Suppressor macrophage (primary cell): ENCODE measurements at regions not wholly inside any gene's neighbourhood (a gene's known extent, or its start where the extent isn't known, plus 50 kb on each side); places are given as distances from the start of the nearest gene placed in this dataset.
A peak's percentile ranks its signal among the peaks of the same experiment; 100 is the strongest.
"Not testable (repeated sequence)": the region's sequence is repeated elsewhere in the genome, so short reads cannot be mapped to it uniquely, and the experiment has no call there.

ENCODE experiments used
- DNase-seq, 4 experiments: peaks; one replicate each; pipeline ENCODE4 v3.0.0-alpha.2; 2020 to 2022

GRCh38 chr4:3631544-3632266, 99.5 kb upstream of the LRPAP1 start:
- peak; percentile 27 to 56 (median 35) for DNase-seq

- peak in 1 of 4 experiments; percentile 20 for DNase-seq
Measured at GRCh38 chr4:3630598-3631543, 98.6 kb upstream of the LRPAP1 start.

- DNase-seq, result no peak
Measured at GRCh38 chr4:3630136-3630597, 97.9 kb upstream of the LRPAP1 start.

- no peak for DNase-seq
Measured at GRCh38 chr4:3629665-3630064, 97.4 kb upstream of the LRPAP1 start.

- DNase-seq, result not testable (repeated sequence)
Measured at GRCh38 chr4:3629176-3629575, 97.0 kb upstream of the LRPAP1 start.

- DNase-seq, result no peak
Measured at GRCh38 chr4:3628868-3629175, 96.6 kb upstream of the LRPAP1 start.

- DNase-seq, result not testable (repeated sequence)
Measured at GRCh38 chr4:3627967-3628867, 96.0 kb upstream of the LRPAP1 start.

GRCh38 chr4:3627456-3627855, 95.2 kb upstream of the LRPAP1 start:
- DNase-seq, result not testable (repeated sequence)

GRCh38 chr4:3626131-3626884, 94.1 kb upstream of the LRPAP1 start:
- DNase-seq, result not testable (repeated sequence)

- not testable (repeated sequence) for DNase-seq
Measured at GRCh38 chr4:3625286-3625875, 93.2 kb upstream of the LRPAP1 start.

GRCh38 chr4:3623809-3624329, 91.6 kb upstream of the LRPAP1 start:
- peak in 3 of 4 experiments; percentile 32 to 54 (median 45) for DNase-seq

- DNase-seq, result no peak
Measured at GRCh38 chr4:3623106-3623505, 90.9 kb upstream of the LRPAP1 start.

- not testable (repeated sequence) for DNase-seq
Measured at GRCh38 chr4:3620365-3620764, 88.1 kb upstream of the LRPAP1 start.

- DNase-seq, result not testable (repeated sequence)
Measured at GRCh38 chr4:3619698-3620097, 87.5 kb upstream of the LRPAP1 start.

GRCh38 chr4:3618341-3618740, 86.1 kb upstream of the LRPAP1 start:
- DNase-seq, result not testable (repeated sequence)

GRCh38 chr4:3615386-3616286, 83.4 kb upstream of the LRPAP1 start:
- no peak for DNase-seq

- no peak for DNase-seq
Measured at GRCh38 chr4:3614731-3614980, 82.4 kb upstream of the LRPAP1 start.

- no peak for DNase-seq
Measured at GRCh38 chr4:3613967-3614730, 81.9 kb upstream of the LRPAP1 start.

- DNase-seq, result no peak
Measured at GRCh38 chr4:3612934-3613333, 80.7 kb upstream of the LRPAP1 start.

- DNase-seq, result no peak
Measured at GRCh38 chr4:3612281-3612680, 80.1 kb upstream of the LRPAP1 start.
